ENCODE measurements at regions not wholly inside any gene's neighbourhood (a gene's known extent, or its start where the extent isn't known, plus 50 kb on each side); places are given as distances from the start of the nearest gene placed in this dataset.
"Not testable (repeated sequence)": the region's sequence is repeated elsewhere in the genome, so short reads cannot be mapped to it uniquely, and the experiment has no call there.

- not testable (repeated sequence) for H3K9ac ChIP-seq (ENCODE audit: low read depth, low read length); H3K4me3 ChIP-seq (ENCODE audit: low read length); H3K36me3 ChIP-seq (ENCODE audit: insufficient read depth, low read depth, low read length); H3K4me1 ChIP-seq (ENCODE audit: insufficient read depth, low read length); H3K27ac ChIP-seq (ENCODE audit: low read length); H3K27me3 ChIP-seq (ENCODE audit: insufficient read depth, low read length)
- peaks cover 83% of the 10 kb centered on the region for H3K9me3 ChIP-seq (ENCODE audit: insufficient read depth, low read depth, low read length)
Observed at GRCh38 chr14:106006043-106006442, 479.7 kb downstream of the TMEM121 start.

GRCh38 chr14:106006716-106007115, 480.3 kb downstream of the TMEM121 start:
- H3K36me3 ChIP-seq (ENCODE audit: insufficient read depth, low read depth, low read length); H3K9ac ChIP-seq (ENCODE audit: low read depth, low read length); H3K27ac ChIP-seq (ENCODE audit: low read length); H3K27me3 ChIP-seq (ENCODE audit: insufficient read depth, low read length); H3K4me3 ChIP-seq (ENCODE audit: low read length); H3K4me1 ChIP-seq (ENCODE audit: insufficient read depth, low read length): not testable (repeated sequence)
- H3K9me3 ChIP-seq (ENCODE audit: insufficient read depth, low read depth, low read length): peaks cover 81% of the 10 kb centered on the region

GRCh38 chr14:106010783-106011182, 484.4 kb downstream of the TMEM121 start:
- H3K4me3 ChIP-seq (ENCODE audit: low read length): no peak overlapping the region
- no peaks in the 10 kb centered on the region for H3K4me1 ChIP-seq (ENCODE audit: insufficient read depth, low read length)
- no peak overlapping the region for H3K9ac ChIP-seq (ENCODE audit: low read depth, low read length)
- H3K27me3 ChIP-seq (ENCODE audit: insufficient read depth, low read length): no peaks in the 10 kb centered on the region
- no peaks in the 10 kb centered on the region for H3K36me3 ChIP-seq (ENCODE audit: insufficient read depth, low read depth, low read length)
- peaks cover 78% of the 10 kb centered on the region for H3K9me3 ChIP-seq (ENCODE audit: insufficient read depth, low read depth, low read length)
- H3K27ac ChIP-seq (ENCODE audit: low read length): no peak overlapping the region

- not testable (repeated sequence) for H3K4me1 ChIP-seq (ENCODE audit: insufficient read depth, low read length); H3K9ac ChIP-seq (ENCODE audit: low read depth, low read length)
Observed at GRCh38 chr14:106011631-106012360, 485.4 kb downstream of the TMEM121 start.

GRCh38 chr14:106012361-106012725, 486.0 kb downstream of the TMEM121 start:
- not testable (repeated sequence) for H3K9ac ChIP-seq (ENCODE audit: low read depth, low read length); H3K4me1 ChIP-seq (ENCODE audit: insufficient read depth, low read length); H3K4me3 ChIP-seq (ENCODE audit: low read length); H3K27ac ChIP-seq (ENCODE audit: low read length); H3K36me3 ChIP-seq (ENCODE audit: insufficient read depth, low read depth, low read length); H3K27me3 ChIP-seq (ENCODE audit: insufficient read depth, low read length)
- peaks cover 83% of the 10 kb centered on the region for H3K9me3 ChIP-seq (ENCODE audit: insufficient read depth, low read depth, low read length)

More at GRCh38 chr14:106011631-106012360, 485.4 kb downstream of the TMEM121 start:
- H3K9me3 ChIP-seq (ENCODE audit: insufficient read depth, low read depth, low read length): peaks cover 84% of the 10 kb centered on the region
- H3K27ac ChIP-seq (ENCODE audit: low read length); H3K27me3 ChIP-seq (ENCODE audit: insufficient read depth, low read length); H3K4me3 ChIP-seq (ENCODE audit: low read length); H3K36me3 ChIP-seq (ENCODE audit: insufficient read depth, low read depth, low read length): not testable (repeated sequence)

GRCh38 chr14:106013879-106014376, 487.5 kb downstream of the TMEM121 start:
- no peaks in the 10 kb centered on the region for H3K4me1 ChIP-seq (ENCODE audit: insufficient read depth, low read length)
- no peak overlapping the region for H3K27ac ChIP-seq (ENCODE audit: low read length)
- no peaks in the 10 kb centered on the region for H3K36me3 ChIP-seq (ENCODE audit: insufficient read depth, low read depth, low read length)
- no peak overlapping the region for H3K9ac ChIP-seq (ENCODE audit: low read depth, low read length)
- H3K4me3 ChIP-seq (ENCODE audit: low read length): no peak overlapping the region
- no peaks in the 10 kb centered on the region for H3K27me3 ChIP-seq (ENCODE audit: insufficient read depth, low read length)
- peaks cover 81% of the 10 kb centered on the region for H3K9me3 ChIP-seq (ENCODE audit: insufficient read depth, low read depth, low read length)

GRCh38 chr14:106017952-106018351, 491.6 kb downstream of the TMEM121 start:
- not testable (repeated sequence) for H3K27me3 ChIP-seq (ENCODE audit: insufficient read depth, low read length); H3K4me3 ChIP-seq (ENCODE audit: low read length); H3K36me3 ChIP-seq (ENCODE audit: insufficient read depth, low read depth, low read length); H3K27ac ChIP-seq (ENCODE audit: low read length); H3K4me1 ChIP-seq (ENCODE audit: insufficient read depth, low read length); H3K9ac ChIP-seq (ENCODE audit: low read depth, low read length)
- peaks cover 84% of the 10 kb centered on the region for H3K9me3 ChIP-seq (ENCODE audit: insufficient read depth, low read depth, low read length)

- no peaks in the 10 kb centered on the region for H3K27me3 ChIP-seq (ENCODE audit: insufficient read depth, low read length)
- peaks cover 89% of the 10 kb centered on the region for H3K9me3 ChIP-seq (ENCODE audit: insufficient read depth, low read depth, low read length)
Observed at GRCh38 chr14:106021832-106022231, 495.4 kb downstream of the TMEM121 start.

GRCh38 chr14:106022648-106023047, 496.3 kb downstream of the TMEM121 start:
- not testable (repeated sequence) for H3K36me3 ChIP-seq (ENCODE audit: insufficient read depth, low read depth, low read length); H3K9ac ChIP-seq (ENCODE audit: low read depth, low read length); H3K27ac ChIP-seq (ENCODE audit: low read length); H3K27me3 ChIP-seq (ENCODE audit: insufficient read depth, low read length); H3K4me3 ChIP-seq (ENCODE audit: low read length); H3K4me1 ChIP-seq (ENCODE audit: insufficient read depth, low read length)
- peaks cover 85% of the 10 kb centered on the region for H3K9me3 ChIP-seq (ENCODE audit: insufficient read depth, low read depth, low read length)

More at GRCh38 chr14:106021832-106022231, 495.4 kb downstream of the TMEM121 start:
- no peaks in the 10 kb centered on the region for H3K4me1 ChIP-seq (ENCODE audit: insufficient read depth, low read length)
- H3K9ac ChIP-seq (ENCODE audit: low read depth, low read length): no peak overlapping the region
- no peak overlapping the region for H3K4me3 ChIP-seq (ENCODE audit: low read length)
- H3K27ac ChIP-seq (ENCODE audit: low read length): no peak overlapping the region
- no peaks in the 10 kb centered on the region for H3K36me3 ChIP-seq (ENCODE audit: insufficient read depth, low read depth, low read length)

GRCh38 chr14:106023411-106023810, 497.0 kb downstream of the TMEM121 start:
- Histone ChIP-seq H3K36me3 (ENCODE audit: insufficient read depth, low read depth, low read length) (no peaks in the 10 kb centered on the region), H3K4me1 (ENCODE audit: insufficient read depth, low read length) (no peaks in the 10 kb centered on the region), H3K9ac (ENCODE audit: low read depth, low read length) (no peak overlapping the region), H3K9me3 (ENCODE audit: insufficient read depth, low read depth, low read length) (peaks cover 87% of the 10 kb centered on the region), H3K27me3 (ENCODE audit: insufficient read depth, low read length) (no peaks in the 10 kb centered on the region), H3K4me3 (ENCODE audit: low read length) (no peak overlapping the region), H3K27ac (ENCODE audit: low read length) (no peak overlapping the region)

- H3K4me3 ChIP-seq (ENCODE audit: low read length): no peak overlapping the region
- no peak overlapping the region for H3K9ac ChIP-seq (ENCODE audit: low read depth, low read length)
- H3K27me3 ChIP-seq (ENCODE audit: insufficient read depth, low read length): no peaks in the 10 kb centered on the region
- no peaks in the 10 kb centered on the region for H3K4me1 ChIP-seq (ENCODE audit: insufficient read depth, low read length)
- peaks cover 90% of the 10 kb centered on the region for H3K9me3 ChIP-seq (ENCODE audit: insufficient read depth, low read depth, low read length)
- no peak overlapping the region for H3K27ac ChIP-seq (ENCODE audit: low read length)
- no peaks in the 10 kb centered on the region for H3K36me3 ChIP-seq (ENCODE audit: insufficient read depth, low read depth, low read length)
Observed at GRCh38 chr14:106024983-106025604, 498.7 kb downstream of the TMEM121 start.

- no peak overlapping the region for H3K4me3 ChIP-seq (ENCODE audit: low read length)
- H3K9me3 ChIP-seq (ENCODE audit: insufficient read depth, low read depth, low read length): peaks cover 90% of the 10 kb centered on the region
- H3K27me3 ChIP-seq (ENCODE audit: insufficient read depth, low read length): no peaks in the 10 kb centered on the region
- H3K36me3 ChIP-seq (ENCODE audit: insufficient read depth, low read depth, low read length): no peaks in the 10 kb centered on the region
- H3K9ac ChIP-seq (ENCODE audit: low read depth, low read length): no peak overlapping the region
- H3K27ac ChIP-seq (ENCODE audit: low read length): no peak overlapping the region
- H3K4me1 ChIP-seq (ENCODE audit: insufficient read depth, low read length): no peaks in the 10 kb centered on the region
Observed at GRCh38 chr14:106026026-106026425, 499.6 kb downstream of the TMEM121 start.
